ENCODE measurements at regions not wholly inside any gene's neighbourhood (a gene's known extent, or its start where the extent isn't known, plus 50 kb on each side); places are given as distances from the start of the nearest gene placed in this dataset.

DNA sequence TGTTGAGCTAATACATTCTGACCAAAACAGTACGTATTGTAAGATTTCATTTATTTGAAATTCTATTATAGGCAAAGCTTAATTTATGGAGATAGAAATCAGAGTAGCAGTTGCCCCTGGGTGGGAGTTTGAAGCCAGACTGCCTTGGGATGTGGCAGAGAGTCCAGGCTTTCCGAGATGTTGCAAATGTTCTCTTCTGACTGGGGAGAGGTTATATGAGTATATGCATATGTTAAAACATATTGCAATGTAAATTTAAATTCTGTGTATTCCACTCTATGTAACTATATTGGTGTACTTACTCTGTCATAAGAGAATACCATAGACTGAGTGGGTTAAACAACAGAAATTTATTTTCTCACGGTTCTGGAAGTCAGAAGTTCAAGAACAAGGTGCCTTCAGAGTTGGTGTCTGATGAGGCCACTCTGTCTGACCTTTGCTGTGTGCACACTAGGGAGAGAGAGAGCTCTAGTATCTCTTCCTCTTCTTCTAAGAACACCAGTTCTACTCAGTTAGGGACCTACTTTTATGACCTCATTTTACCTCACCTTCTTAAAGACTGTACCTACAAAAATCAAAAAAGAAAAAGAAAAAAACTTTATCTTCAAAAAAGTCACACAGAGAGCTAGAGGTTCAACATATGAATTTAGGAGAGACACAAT, 299.3 kb upstream of the HS3ST1 start:
- TF ChIP-seq, protein P1, sequence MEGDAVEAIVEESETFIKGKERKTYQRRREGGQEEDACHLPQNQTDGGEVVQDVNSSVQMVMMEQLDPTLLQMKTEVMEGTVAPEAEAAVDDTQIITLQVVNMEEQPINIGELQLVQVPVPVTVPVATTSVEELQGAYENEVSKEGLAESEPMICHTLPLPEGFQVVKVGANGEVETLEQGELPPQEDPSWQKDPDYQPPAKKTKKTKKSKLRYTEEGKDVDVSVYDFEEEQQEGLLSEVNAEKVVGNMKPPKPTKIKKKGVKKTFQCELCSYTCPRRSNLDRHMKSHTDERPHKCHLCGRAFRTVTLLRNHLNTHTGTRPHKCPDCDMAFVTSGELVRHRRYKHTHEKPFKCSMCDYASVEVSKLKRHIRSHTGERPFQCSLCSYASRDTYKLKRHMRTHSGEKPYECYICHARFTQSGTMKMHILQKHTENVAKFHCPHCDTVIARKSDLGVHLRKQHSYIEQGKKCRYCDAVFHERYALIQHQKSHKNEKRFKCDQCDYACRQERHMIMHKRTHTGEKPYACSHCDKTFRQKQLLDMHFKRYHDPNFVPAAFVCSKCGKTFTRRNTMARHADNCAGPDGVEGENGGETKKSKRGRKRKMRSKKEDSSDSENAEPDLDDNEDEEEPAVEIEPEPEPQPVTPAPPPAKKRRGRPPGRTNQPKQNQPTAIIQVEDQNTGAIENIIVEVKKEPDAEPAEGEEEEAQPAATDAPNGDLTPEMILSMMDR (IDR thresholded peaks at IDR 0.05; ENCODE audit: extremely low read depth, insufficient read depth, missing control alignments): no peak
- in situ Hi-C loops (cut with MboI; ENCODE audit: low pct_unique_long_range_greater_than_20kb, low sequenced_read_pairs, unreplicated experiment): no loop called here
- DNase-seq (ENCODE audit: low spot score): no peak

DNA sequence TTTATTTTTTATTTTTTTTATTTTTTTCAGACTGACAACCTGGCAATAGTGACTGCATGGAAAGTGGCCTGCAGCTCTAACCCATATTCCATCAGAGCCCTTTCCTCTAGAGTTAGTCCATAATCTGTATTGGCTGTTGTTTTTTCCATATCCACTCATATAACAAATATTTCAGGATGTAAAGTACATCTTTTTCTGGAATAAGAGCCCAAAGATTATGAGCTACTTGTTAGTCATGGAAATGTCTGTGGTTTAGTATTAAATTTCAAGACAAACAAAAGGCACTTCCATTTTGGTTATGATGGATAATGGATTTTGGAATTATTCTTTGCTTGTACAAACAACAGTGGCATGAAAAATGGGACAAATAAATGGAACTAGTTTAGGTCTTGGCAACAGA, 296.0 kb upstream of the HS3ST1 start:
- in situ Hi-C loops (cut with MboI; ENCODE audit: low pct_unique_long_range_greater_than_20kb, low sequenced_read_pairs, unreplicated experiment): loop anchor here (25.0 kb wide), 1 partner anchor 1162 kb away; no protein-coding TSS in a partner anchor
- TF ChIP-seq, protein P1 (IDR thresholded peaks at IDR 0.05; ENCODE audit: extremely low read depth, insufficient read depth, missing control alignments): no peak
- DNase-seq (ENCODE audit: low spot score): no peak

DNA sequence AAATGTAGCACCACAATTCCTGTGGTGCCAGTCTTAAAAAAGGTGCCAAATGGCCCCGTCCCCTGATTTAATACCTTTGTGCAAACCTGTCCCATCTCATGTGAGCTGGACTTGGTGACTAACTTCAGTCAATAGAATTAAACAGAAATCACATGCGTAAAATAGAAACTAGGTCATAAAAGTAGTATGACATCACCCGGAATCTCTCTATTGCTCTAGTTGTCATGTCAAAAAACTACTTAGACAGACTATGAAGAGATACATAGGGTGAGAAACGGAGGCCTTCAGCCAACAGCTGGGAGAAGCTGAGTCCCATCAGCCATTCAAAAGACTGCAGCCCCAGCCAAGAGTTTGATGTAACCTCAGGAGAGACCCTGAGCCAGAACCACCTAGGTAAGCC, 293.5 kb upstream of the HS3ST1 start:
- TF ChIP-seq, protein P1 (IDR thresholded peaks at IDR 0.05; ENCODE audit: extremely low read depth, insufficient read depth, missing control alignments): no peak
- DNase-seq (ENCODE audit: low spot score): no peak
- in situ Hi-C loops (cut with MboI; ENCODE audit: low pct_unique_long_range_greater_than_20kb, low sequenced_read_pairs, unreplicated experiment): loop anchor here (25.0 kb wide), 1 partner anchor 1160 kb away; no protein-coding TSS in a partner anchor

DNA sequence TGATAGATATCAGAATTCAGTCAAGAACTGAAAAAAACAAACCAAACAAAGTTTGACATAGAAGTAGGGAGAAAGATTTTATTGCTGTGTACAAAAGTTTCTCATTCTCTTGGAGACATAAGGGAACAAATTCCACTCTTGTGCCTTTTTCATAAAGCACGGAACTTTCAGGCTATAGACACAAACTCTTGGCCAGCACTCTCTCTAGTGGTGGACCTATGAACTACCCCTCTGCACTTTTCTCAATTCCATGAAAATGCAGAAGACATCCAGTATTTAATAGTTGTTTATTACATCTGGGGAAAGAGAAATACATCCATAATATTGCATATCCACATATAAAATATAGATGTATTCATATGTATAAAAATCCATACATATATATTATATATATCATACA, 291.6 kb upstream of the HS3ST1 start:
- DNase-seq (ENCODE audit: low spot score): peak; percentile 30
- TF ChIP-seq, protein P1 (IDR thresholded peaks at IDR 0.05; ENCODE audit: extremely low read depth, insufficient read depth, missing control alignments): peak; percentile 58
- in situ Hi-C loops (cut with MboI; ENCODE audit: low pct_unique_long_range_greater_than_20kb, low sequenced_read_pairs, unreplicated experiment): loop anchor here (25.0 kb wide), 1 partner anchor 1158 kb away; no protein-coding TSS in a partner anchor

DNA sequence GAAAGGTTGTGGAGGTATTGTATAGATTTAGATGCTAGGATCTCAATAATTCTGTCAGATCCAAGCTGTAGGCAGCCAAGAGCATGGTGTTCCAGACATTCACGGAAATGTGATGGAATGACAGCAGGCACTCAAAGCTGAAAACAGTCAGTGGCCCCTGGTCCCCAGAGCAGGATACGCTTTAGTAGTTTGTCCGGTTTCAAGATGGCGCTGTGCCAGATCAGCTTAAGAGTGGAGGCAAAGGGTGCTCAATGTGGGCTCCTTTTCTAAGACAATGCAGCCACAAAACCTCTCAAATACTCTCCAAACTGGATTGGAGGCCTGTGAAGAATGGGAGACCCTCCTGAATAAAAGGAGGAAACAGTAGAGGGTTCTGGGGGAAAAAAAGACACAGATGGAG, 291.2 kb upstream of the HS3ST1 start:
- no peak for DNase-seq (ENCODE audit: low spot score)
- TF ChIP-seq, protein P1 (IDR thresholded peaks at IDR 0.05; ENCODE audit: extremely low read depth, insufficient read depth, missing control alignments): no peak
- in situ Hi-C loops (cut with MboI; ENCODE audit: low pct_unique_long_range_greater_than_20kb, low sequenced_read_pairs, unreplicated experiment): loop anchor here (25.0 kb wide), 1 partner anchor 1158 kb away; no protein-coding TSS in a partner anchor

DNA sequence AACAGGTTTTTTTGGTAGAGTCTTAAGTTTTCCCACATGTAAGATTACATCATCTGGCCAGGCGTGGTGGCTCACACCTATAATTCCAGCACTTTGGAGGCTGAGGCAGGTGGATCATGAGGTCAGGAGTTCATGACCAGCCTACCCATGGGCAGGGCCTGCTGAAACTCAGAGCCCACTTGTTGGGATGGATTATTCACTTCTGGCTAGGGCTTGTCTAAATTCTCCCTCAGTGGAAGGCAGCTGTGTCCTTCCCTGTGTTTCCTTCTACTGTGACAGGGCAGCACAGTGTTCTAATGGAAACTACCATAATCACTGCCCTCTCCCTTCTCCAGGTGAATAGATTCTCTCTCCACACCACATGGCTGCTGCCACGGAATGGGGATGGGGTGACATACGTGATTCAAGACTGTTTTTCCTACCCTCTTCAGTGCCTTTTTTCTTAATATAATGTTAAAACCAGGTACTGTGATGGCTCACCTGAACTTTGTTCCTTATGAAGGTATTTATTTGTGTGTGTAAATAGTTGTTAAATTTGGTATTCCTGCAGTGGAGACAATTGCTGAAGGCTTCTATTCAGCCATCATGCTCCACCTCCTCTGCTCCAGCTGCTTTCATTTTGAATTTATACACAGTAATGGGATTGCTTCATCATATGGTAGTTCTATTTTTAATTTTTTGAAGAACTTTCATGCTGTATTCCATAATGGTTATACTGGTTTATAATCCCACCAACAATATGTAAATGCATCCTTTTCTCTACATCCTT, 287.2 kb upstream of the HS3ST1 start:
- no peak for DNase-seq (ENCODE audit: low spot score)
- in situ Hi-C loops (cut with MboI; ENCODE audit: low pct_unique_long_range_greater_than_20kb, low sequenced_read_pairs, unreplicated experiment): loop anchor here (25.0 kb wide), 1 partner anchor 1154 kb away; no protein-coding TSS in a partner anchor
- TF ChIP-seq, protein P1 (IDR thresholded peaks at IDR 0.05; ENCODE audit: extremely low read depth, insufficient read depth, missing control alignments): no peak

Measured in GM13977 (cell line).